A549 (cell line): ENCODE measurements at regions not wholly inside any gene's neighbourhood (a gene's known extent, or its start where the extent isn't known, plus 50 kb on each side); places are given as distances from the start of the nearest gene placed in this dataset.

Source experiments
- CTCF ChIP-seq: fragments of >200 bp; sonication (Bioruptor Twin); formaldehyde crosslinking; IDR thresholded peaks from 3 replicates; pipeline ENCODE4 v1.5.1; 2016
- JUNB ChIP-seq: fragments of >200 bp; sonication (Bioruptor Twin); formaldehyde crosslinking; IDR thresholded peaks from 2 replicates; pipeline ENCODE4 v1.6.1; 2016
- NFE2L2 ChIP-seq: fragments of 150-350 bp; conservative IDR thresholded peaks from 2 replicates; pipeline ENCODE4 v1.6.1; 2014; ENCODE audit warnings: low read length
- NPAS2 ChIP-seq: fragments of 250-450 bp; sonication (Bioruptor Pico); IDR thresholded peaks from 2 replicates; pipeline ENCODE4 v1.8.0; 2022; ENCODE audit warnings: mild to moderate bottlenecking, moderate library complexity, borderline replicate concordance
- NR3C1 ChIP-seq: fragments of >200 bp; sonication (Bioruptor Twin); formaldehyde crosslinking; IDR thresholded peaks from 3 replicates; pipeline ENCODE4 v1.6.1; 2017
- POLR2A ChIP-seq: IDR thresholded peaks from 2 replicates; pipeline ENCODE4 v1.6.1; 2012; ENCODE audit warnings: mild to moderate bottlenecking, low read length
- RAD21 ChIP-seq, 2 experiments: fragments of >200 bp in 1 of 2; sonication (Bioruptor Twin) in 1 of 2; formaldehyde crosslinking in 1 of 2; IDR thresholded peaks in 1 of 2; conservative IDR thresholded peaks in 1 of 2; 2 replicates in 1 of 2; 3 replicates in 1 of 2; pipeline ENCODE4 v1.6.1; 2012 to 2018; ENCODE audit warnings: inconsistent platforms in 1 of 2
- TFCP2L1 ChIP-seq: fragments of 250-450 bp; sonication (Bioruptor Pico); IDR thresholded peaks from 2 replicates; pipeline ENCODE4 v1.5.0; 2021; ENCODE audit warnings: mild to moderate bottlenecking
- USF2 ChIP-seq: fragments of 450-650 bp; IDR thresholded peaks from 2 replicates; pipeline ENCODE4 v1.6.1; 2014; ENCODE audit warnings: antibody characterized with exemption

GRCh38 chr4:8762356-8762755 lies 109.3 kb downstream of the HMX1 start:
- TF ChIP-seq USF2 (no peak), POLR2A (no peak), CTCF (no peak), NR3C1 (no peak), NPAS2 (no peak), TFCP2L1 (CRISPR knock-in tag) (no peak), NFE2L2 (no peak), RAD21 (conservative IDR thresholded peaks at IDR 0.05 in 1 of 2, IDR thresholded peaks at IDR 0.05 in 1 of 2) (no peak), JUNB (no peak)
